GM21390 (cell line): ENCODE measurements at regions not wholly inside any gene's neighbourhood (a gene's known extent, or its start where the extent isn't known, plus 50 kb on each side); places are given as distances from the start of the nearest gene placed in this dataset.
"Not testable (repeated sequence)": the region's sequence is repeated elsewhere in the genome, so short reads cannot be mapped to it uniquely, and the experiment has no call there.

ENCODE experiments used
- ATAC-seq: cut with Tn5 transposase; IDR thresholded peaks from one replicate; pipeline ENCODE4 v1.9.1; 2021; ENCODE audit not compliant: unreplicated experiment

- not testable (repeated sequence) for ATAC-seq
Measured at GRCh38 chr1:95297906-95298305, 63.9 kb downstream of the RWDD3 start.

GRCh38 chr1:95301091-95301490, 67.1 kb downstream of the RWDD3 start:
- no peak for ATAC-seq

- ATAC-seq: no peak
Measured at GRCh38 chr1:95301614-95302013, 67.6 kb downstream of the RWDD3 start.

- ATAC-seq: no peak
Measured at GRCh38 chr1:95304803-95305202, 70.8 kb downstream of the RWDD3 start.

GRCh38 chr1:95308276-95309030, 74.4 kb downstream of the RWDD3 start:
- ATAC-seq: no peak

- ATAC-seq: no peak
Measured at GRCh38 chr1:95309031-95309471, 75.0 kb downstream of the RWDD3 start.

- ATAC-seq: no peak
Measured at GRCh38 chr1:95311014-95311413, 77.0 kb downstream of the RWDD3 start.

- ATAC-seq: no peak
Measured at GRCh38 chr1:95311762-95312161, 77.8 kb downstream of the RWDD3 start.

- ATAC-seq: no peak
Measured at GRCh38 chr1:95312181-95312580, 78.2 kb downstream of the RWDD3 start.

GRCh38 chr1:95313527-95313926, 79.5 kb downstream of the RWDD3 start:
- ATAC-seq: no peak

- ATAC-seq: no peak
Measured at GRCh38 chr1:95321531-95321930, 87.5 kb downstream of the RWDD3 start.

- ATAC-seq: no peak
Measured at GRCh38 chr1:95323123-95323522, 89.1 kb downstream of the RWDD3 start.

- no peak for ATAC-seq
Measured at GRCh38 chr1:95325349-95325748, 91.3 kb downstream of the RWDD3 start.

GRCh38 chr1:95326023-95326422, 92.0 kb downstream of the RWDD3 start:
- ATAC-seq: no peak

- ATAC-seq: no peak
Measured at GRCh38 chr1:95332754-95333153, 98.7 kb downstream of the RWDD3 start.

GRCh38 chr1:95339377-95339776, 105.4 kb downstream of the RWDD3 start:
- ATAC-seq: no peak

- ATAC-seq: no peak
Measured at GRCh38 chr1:95340061-95340460, 106.1 kb downstream of the RWDD3 start.

GRCh38 chr1:95352767-95353166, 118.8 kb downstream of the RWDD3 start:
- ATAC-seq: no peak

GRCh38 chr1:95353194-95353593, 119.2 kb downstream of the RWDD3 start:
- no peak for ATAC-seq

- ATAC-seq: no peak
Measured at GRCh38 chr1:95364546-95364945, 130.5 kb downstream of the RWDD3 start.

GRCh38 chr1:95366498-95366897, 132.5 kb downstream of the RWDD3 start:
- no peak for ATAC-seq

- no peak for ATAC-seq
Measured at GRCh38 chr1:95368178-95368577, 134.2 kb downstream of the RWDD3 start.
